ACC112 (cell line): ENCODE measurements at regions not wholly inside any gene's neighbourhood (a gene's known extent, or its start where the extent isn't known, plus 50 kb on each side); places are given as distances from the start of the nearest gene placed in this dataset.

Experiments
- H2AFZ ChIP-seq: fragments of 200-600 bp; sonication (generic); one replicate; pipeline ENCODE4 v1.6.0; 2017; ENCODE audit warnings: antibody characterized with exemption, low read length; ENCODE audit not compliant: unreplicated experiment
- H3K27ac ChIP-seq: fragments of 200-600 bp; sonication (generic); 2 replicates; pipeline ENCODE4 v1.5.1; 2014; ENCODE audit warnings: low read depth, mild to moderate bottlenecking, antibody characterized with exemption, low read length, moderate library complexity
- H3K27me3 ChIP-seq: fragments of 200-600 bp; sonication (generic); 2 replicates; pipeline ENCODE4 v1.6.1; 2014; ENCODE audit warnings: mild to moderate bottlenecking, antibody characterized with exemption, low read length, moderate library complexity, mixed read lengths; ENCODE audit not compliant: insufficient read depth
- H3K36me3 ChIP-seq: fragments of 200-600 bp; sonication (generic); 2 replicates; pipeline ENCODE4 v1.6.1; 2016; ENCODE audit warnings: mild to moderate bottlenecking, antibody characterized with exemption, low read length, moderate library complexity, mixed read lengths; ENCODE audit not compliant: insufficient read depth
- H3K4me1 ChIP-seq: fragments of 200-600 bp; sonication (generic); one replicate; pipeline ENCODE4 v1.6.1; 2016; ENCODE audit warnings: low read length, mixed read lengths; ENCODE audit not compliant: insufficient read depth, unreplicated experiment, control insufficient read depth
- H3K4me3 ChIP-seq: fragments of 200-600 bp; sonication (generic); 2 replicates; pipeline ENCODE4 v1.5.1; 2014; ENCODE audit warnings: mild to moderate bottlenecking, low read depth, low read length
- H3K79me2 ChIP-seq: fragments of 200-600 bp; sonication (generic); one replicate; pipeline ENCODE4 v1.6.0; 2016; ENCODE audit warnings: low read length; ENCODE audit not compliant: control insufficient read depth, unreplicated experiment, insufficient read depth

DNA sequence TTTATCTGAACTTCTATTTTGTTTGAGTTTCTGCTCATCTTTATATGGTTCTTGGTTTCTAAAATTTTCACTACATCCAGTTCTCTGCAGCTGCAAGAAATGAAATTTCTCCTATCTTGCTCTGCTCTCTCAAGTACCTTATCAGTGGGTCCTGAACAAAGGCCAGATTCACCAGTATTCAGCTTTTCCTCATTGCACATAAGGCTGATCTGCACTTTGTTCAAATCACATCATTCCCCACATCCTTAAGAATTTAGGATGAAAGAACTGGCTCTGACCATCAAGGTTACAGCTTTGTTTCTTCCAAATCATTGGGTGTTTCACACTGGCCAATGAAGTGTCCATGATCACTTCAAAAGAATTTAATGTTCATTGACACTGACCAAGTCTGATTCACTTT, 211.4 kb downstream of the GRIN2B start:
- Histone ChIP-seq H3K4me3 (no peak overlapping the region), H3K79me2 (no peaks in the 10 kb centered on the region), H3K36me3 (no peaks in the 10 kb centered on the region), H3K27ac (no peak overlapping the region), H3K27me3 (no peaks in the 10 kb centered on the region), H3K4me1 (no peaks in the 10 kb centered on the region), H2AFZ (no peak overlapping the region)

DNA sequence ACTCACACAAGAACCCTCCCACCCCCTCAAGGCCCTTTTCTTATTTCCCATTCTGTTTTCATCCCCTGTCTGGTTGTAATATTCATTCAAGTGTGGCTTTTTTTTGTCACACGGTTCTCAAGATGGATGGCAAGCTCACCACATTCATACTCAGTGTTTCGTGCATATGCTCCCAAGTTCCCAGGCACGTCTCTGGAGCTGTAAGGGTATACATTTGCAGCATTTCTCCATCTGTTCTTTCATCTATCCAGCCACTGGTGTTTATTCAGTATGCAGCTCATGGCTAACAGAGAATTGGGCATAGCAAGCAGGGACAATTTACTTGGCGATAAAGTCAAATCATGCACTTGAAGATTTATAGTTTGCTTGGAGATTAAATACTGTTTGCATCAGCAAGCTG, 212.1 kb downstream of the GRIN2B start:
- H3K27me3 ChIP-seq: no peaks in the 10 kb centered on the region
- no peak overlapping the region for H2AFZ ChIP-seq
- no peaks in the 10 kb centered on the region for H3K4me1 ChIP-seq
- H3K27ac ChIP-seq: no peak overlapping the region
- no peak overlapping the region for H3K4me3 ChIP-seq
- no peaks in the 10 kb centered on the region for H3K79me2 ChIP-seq
- no peaks in the 10 kb centered on the region for H3K36me3 ChIP-seq

DNA sequence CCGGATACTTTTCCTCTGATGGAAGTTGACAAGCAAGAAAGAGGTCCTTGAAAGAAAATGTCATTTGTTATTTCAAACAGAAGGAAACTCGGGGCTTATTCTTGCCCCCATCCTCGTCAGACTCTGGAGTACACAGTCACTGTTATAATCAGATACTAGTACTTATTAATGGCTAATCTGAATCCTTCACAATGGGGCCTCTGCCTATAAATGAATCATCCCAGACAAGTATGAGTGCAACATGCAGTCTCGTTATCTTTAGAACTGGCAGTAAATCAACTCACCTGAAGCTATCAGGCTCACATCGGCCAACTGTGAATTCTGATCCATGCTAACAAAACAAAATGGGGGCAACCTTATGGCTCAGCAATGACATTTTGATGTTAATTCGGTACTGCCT, 216.7 kb downstream of the GRIN2B start:
- no peaks in the 10 kb centered on the region for H3K36me3 ChIP-seq
- H3K27ac ChIP-seq: no peak overlapping the region
- no peaks in the 10 kb centered on the region for H3K4me1 ChIP-seq
- no peaks in the 10 kb centered on the region for H3K27me3 ChIP-seq
- no peaks in the 10 kb centered on the region for H3K79me2 ChIP-seq
- no peak overlapping the region for H2AFZ ChIP-seq
- H3K4me3 ChIP-seq: no peak overlapping the region

DNA sequence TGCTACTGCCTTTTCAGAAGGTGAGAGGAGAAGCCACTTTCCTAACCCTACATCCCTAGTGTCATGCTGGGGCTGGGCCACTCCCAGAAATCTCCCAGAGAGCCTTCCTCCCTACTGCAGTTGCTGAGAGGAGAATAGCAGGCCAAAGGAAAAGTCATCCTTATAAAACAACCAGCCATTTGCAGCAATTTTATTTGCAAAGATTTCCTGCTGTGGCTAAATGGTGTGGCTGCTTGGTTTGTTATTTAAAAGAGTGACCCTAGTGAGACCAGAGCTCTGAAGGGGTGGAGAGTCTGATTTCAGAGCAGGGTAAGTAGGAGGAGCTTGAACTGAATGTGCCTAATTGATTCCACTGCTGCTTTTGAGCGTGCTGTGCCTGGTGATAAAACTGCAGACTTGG, 232.0 kb downstream of the GRIN2B start:
- Histone ChIP-seq H3K79me2 (no peaks in the 10 kb centered on the region), H2AFZ (no peak overlapping the region), H3K4me3 (no peak overlapping the region), H3K4me1 (no peaks in the 10 kb centered on the region), H3K27ac (no peak overlapping the region), H3K27me3 (no peaks in the 10 kb centered on the region; the same call in 1 of the 2 replicates), H3K36me3 (no peaks in the 10 kb centered on the region)

DNA sequence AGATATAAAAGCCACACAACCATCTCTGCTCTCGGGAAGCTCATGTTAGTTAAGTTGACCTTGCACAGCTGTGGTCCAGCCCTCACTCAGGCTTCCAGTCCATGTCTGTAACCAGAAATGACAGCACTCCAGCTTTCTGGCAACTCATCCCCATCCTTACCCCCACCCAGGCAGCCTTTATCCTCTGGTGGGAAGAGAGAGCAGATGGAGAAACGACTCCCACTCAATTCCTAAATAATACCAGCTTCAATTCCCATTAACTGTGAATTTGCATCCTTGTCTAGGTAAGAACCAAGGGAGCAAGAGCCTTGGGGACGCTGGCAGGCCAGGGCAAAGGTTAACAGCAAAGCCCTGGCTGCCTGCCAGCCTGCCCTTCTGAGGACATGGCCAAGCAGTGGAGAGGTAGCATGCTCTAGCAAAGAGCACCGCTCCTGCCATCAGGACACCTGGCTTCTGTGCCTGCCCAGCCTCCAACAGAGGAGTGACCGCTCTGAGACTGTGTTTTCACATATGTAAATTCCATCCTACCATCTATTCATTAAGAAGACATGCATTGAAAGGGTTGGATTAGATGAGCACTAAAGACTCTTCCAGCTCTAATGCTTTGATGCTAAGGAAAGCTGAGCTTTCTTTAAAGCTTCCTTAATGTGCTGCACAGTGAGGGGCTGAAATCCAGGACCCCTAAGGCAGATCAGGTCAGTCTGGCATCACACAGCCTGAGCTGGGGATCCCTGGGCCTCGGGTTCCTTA, 236.1 kb downstream of the GRIN2B start:
- Histone ChIP-seq H3K79me2 (no peaks in the 10 kb centered on the region), H3K4me1 (no peaks in the 10 kb centered on the region), H3K27ac (no peak overlapping the region), H3K36me3 (no peaks in the 10 kb centered on the region), H3K27me3 (no peaks in the 10 kb centered on the region; the same call in 1 of the 2 replicates), H3K4me3 (no peak overlapping the region), H2AFZ (no peak overlapping the region)

DNA sequence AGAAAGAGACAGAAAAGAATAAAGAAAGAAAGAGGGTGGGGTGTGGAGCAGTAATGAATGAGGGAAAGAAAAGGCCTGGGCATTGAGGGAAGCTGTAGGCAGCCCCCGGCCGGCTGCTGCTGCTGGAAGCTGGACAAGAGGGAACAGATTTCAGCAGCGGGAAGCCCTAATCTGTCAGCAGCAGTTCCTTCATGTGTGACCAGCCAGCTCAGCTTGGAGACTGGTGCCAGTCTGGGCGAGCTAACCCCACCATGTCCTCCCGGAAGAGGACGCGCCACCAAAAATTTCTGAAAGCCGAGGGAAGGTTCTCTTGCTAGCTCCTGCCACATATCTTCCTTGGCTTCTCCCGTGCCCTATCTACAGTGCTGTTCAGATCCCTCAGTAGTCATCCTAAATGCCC, 236.8 kb downstream of the GRIN2B start:
- Histone ChIP-seq H2AFZ (no peak overlapping the region), H3K4me3 (no peak overlapping the region), H3K4me1 (no peaks in the 10 kb centered on the region), H3K79me2 (no peaks in the 10 kb centered on the region), H3K27ac (no peak overlapping the region), H3K36me3 (no peaks in the 10 kb centered on the region), H3K27me3 (no peaks in the 10 kb centered on the region; the same call in 1 of the 2 replicates)

DNA sequence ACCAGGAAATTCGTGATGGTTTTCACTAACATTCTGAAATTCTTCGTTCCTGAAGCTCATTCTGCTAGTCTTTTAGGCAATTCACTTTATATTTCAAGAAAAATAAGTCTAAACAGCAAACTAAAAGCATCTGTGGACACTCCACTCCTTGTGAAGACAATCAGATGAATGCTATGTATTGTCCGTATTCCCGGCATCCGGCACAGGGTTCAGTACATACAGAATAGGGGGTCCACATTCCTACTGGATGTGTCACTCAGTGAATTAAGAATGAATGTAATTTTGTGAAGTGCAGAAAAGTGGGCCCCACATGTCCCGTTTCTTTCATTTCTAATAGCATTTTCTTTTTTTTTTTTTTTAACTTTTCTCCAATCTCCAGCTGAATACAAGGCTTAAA, 241.3 kb downstream of the GRIN2B start:
- H3K27me3 ChIP-seq: no peaks in the 10 kb centered on the region; the same call in 1 of the 2 replicates
- no peak overlapping the region for H3K4me3 ChIP-seq
- H3K27ac ChIP-seq: no peak overlapping the region
- H3K79me2 ChIP-seq: no peaks in the 10 kb centered on the region
- no peaks in the 10 kb centered on the region for H3K36me3 ChIP-seq
- no peaks in the 10 kb centered on the region for H3K4me1 ChIP-seq
- no peak overlapping the region for H2AFZ ChIP-seq

DNA sequence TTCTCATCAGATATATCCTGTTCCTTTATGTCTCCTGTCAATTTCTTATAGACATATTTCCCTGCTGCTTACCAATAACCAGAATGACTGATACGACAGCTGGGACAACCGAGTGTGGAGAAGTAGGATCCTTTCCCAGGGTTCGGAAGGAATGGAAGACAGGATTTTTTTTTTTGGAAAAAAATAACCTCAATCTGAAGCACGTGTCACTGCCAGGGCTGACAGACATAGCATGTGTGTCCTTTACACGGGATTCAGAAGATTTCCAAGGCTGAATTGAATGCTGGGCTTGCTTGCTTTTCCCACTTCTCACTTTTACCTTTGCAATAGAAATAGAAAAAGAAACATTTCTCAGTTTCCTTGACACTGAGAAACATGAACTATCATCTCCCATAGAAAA, 245.7 kb downstream of the GRIN2B start:
- Histone ChIP-seq H3K79me2 (no peaks in the 10 kb centered on the region), H3K27me3 (no peaks in the 10 kb centered on the region), H3K27ac (no peak overlapping the region), H3K4me1 (no peaks in the 10 kb centered on the region), H3K36me3 (no peaks in the 10 kb centered on the region), H2AFZ (no peak overlapping the region), H3K4me3 (no peak overlapping the region)

DNA sequence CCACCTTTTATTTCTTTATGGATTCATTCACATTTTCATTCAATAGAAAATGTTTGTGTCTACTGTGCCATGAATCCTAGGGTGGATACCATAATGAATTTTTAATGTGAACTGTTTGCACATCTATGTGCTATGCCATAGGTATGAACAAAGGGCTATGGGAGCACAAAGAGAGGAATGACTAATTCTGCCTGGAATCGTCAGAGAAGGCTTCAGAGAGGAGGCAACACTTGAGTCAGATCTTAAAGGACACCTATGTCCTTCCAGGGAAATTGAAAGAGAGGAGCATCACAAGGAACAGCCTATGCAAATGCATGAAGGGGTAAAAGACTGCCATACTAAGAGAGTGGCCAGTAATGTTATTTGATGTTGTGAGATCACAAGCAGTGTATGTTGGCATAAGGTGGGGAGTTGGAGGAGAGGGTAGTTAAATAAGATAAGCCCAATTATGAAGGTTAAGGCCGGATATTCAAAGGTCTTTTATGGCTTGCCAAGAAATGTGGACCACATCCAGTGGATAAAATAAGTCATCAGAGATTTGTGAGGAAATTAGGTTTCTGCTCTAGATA, 246.7 kb downstream of the GRIN2B start:
- Histone ChIP-seq H3K36me3 (no peaks in the 10 kb centered on the region), H3K4me1 (no peaks in the 10 kb centered on the region), H3K79me2 (no peaks in the 10 kb centered on the region), H2AFZ (no peak overlapping the region), H3K4me3 (no peak overlapping the region), H3K27ac (no peak overlapping the region), H3K27me3 (no peaks in the 10 kb centered on the region)

DNA sequence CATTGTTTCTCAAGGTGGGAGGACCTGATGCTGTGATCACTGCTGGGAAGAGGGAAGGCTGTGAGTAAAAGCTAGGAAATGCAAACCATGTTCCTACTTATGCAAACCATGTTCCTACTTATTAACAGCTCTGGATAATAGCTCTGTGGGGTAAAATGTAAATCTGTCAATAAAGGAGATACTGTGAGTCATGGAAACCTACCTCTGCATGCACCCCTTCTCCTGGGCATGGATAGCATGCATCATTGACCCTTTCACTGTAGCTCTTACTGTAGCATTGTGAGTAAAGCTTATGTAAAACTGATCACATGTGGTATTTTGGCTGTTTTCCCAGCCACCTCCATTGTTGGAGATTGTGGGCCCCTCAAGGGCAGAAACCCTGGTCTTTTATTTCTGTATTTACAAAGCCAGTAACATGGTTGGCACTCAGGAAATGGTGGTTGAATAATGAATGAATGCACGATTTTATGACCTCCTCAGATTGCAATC, 253.7 kb downstream of the GRIN2B start:
- H3K4me1 ChIP-seq: no peaks in the 10 kb centered on the region
- no peak overlapping the region for H2AFZ ChIP-seq
- no peaks in the 10 kb centered on the region for H3K36me3 ChIP-seq
- H3K27me3 ChIP-seq: no peaks in the 10 kb centered on the region
- no peak overlapping the region for H3K27ac ChIP-seq
- no peaks in the 10 kb centered on the region for H3K79me2 ChIP-seq
- H3K4me3 ChIP-seq: no peak overlapping the region

DNA sequence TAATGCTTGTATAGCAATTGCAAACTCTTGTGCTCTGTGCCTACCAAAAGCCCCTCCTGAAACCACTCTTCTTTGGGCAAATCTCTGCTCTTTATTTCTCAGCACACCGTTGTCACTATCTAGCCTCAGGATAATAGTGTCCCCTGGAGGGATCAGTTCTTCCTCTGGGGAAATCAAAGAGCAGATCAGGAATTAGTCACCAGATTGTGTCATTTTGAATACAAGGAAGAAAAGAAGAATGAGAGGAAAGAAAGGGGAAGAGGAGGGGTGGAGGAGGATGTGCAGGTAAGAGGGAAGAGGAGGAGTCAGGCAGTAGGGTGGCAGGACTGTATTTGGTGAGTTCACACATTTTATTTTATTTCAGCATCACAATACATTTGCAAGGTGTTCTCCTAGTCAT, 256.4 kb downstream of the GRIN2B start:
- no peaks in the 10 kb centered on the region for H3K36me3 ChIP-seq
- no peaks in the 10 kb centered on the region for H3K4me1 ChIP-seq
- no peak overlapping the region for H3K4me3 ChIP-seq
- H3K27me3 ChIP-seq: no peaks in the 10 kb centered on the region
- H3K79me2 ChIP-seq: no peaks in the 10 kb centered on the region
- H2AFZ ChIP-seq: no peak overlapping the region
- H3K27ac ChIP-seq: no peak overlapping the region
